CD8-positive, alpha-beta memory T cell (primary cell): ENCODE measurements at regions not wholly inside any gene's neighbourhood (a gene's known extent, or its start where the extent isn't known, plus 50 kb on each side); places are given as distances from the start of the nearest gene placed in this dataset.
"Not testable (repeated sequence)": the region's sequence is repeated elsewhere in the genome, so short reads cannot be mapped to it uniquely, and the experiment has no call there.

Source experiments
- CTCF ChIA-PET: fragments of 350-600 bp; sonication (Branson Sonifier 250); formaldehyde crosslinking; loops from one replicate; lab custom pipeline; 2021; ENCODE audit warnings: antibody characterized with exemption; lab: Charles Lee
- POLR2A ChIA-PET: fragments of 350-600 bp; sonication (Branson Sonifier 250); formaldehyde crosslinking; loops from one replicate; lab custom pipeline; 2021; ENCODE audit warnings: antibody characterized with exemption; lab: Charles Lee
- DNase-seq, 5 donors: peaks; one replicate each; pipeline versions ENCODE4 v3.0.0 to v3.0.0-alpha.2; 2020 to 2022; ENCODE audit warnings: mixed read lengths in 1 of 5
- H3K27ac ChIP-seq: one replicate; pipeline ENCODE4 v1.7.0; 2013; ENCODE audit warnings: low read depth, mild to moderate bottlenecking, low read length, moderate library complexity
- H3K27me3 ChIP-seq: 2 replicates; pipeline ENCODE4 v1.7.0; 2013; ENCODE audit warnings: low read length, mild to moderate bottlenecking; ENCODE audit not compliant: insufficient read depth, poor library complexity, severe bottlenecking
- H3K36me3 ChIP-seq: 2 replicates; pipeline ENCODE4 v1.7.0; 2013; ENCODE audit warnings: mild to moderate bottlenecking, low read length, moderate library complexity; ENCODE audit not compliant: insufficient read depth
- H3K4me1 ChIP-seq: 2 replicates; pipeline ENCODE4 v1.7.0; 2013; ENCODE audit warnings: mild to moderate bottlenecking, low read length, moderate library complexity; ENCODE audit not compliant: insufficient read depth
- H3K4me3 ChIP-seq: 2 replicates; pipeline ENCODE4 v1.7.0; 2013; ENCODE audit warnings: mild to moderate bottlenecking, low read length
- H3K9me3 ChIP-seq: 2 replicates; pipeline ENCODE4 v1.7.0; 2013; ENCODE audit warnings: mild to moderate bottlenecking, low read length
- H3K27ac Mint-ChIP-seq, 8 donors: one replicate each; pipeline ENCODE4 v1.8.0; 2020 to 2021; ENCODE audit warnings: mixed read lengths in 8 of 8, mild to moderate bottlenecking in 6 of 8, inconsistent platforms in 3 of 8, moderate library complexity in 3 of 8
- H3K27me3 Mint-ChIP-seq, 2 donors: one replicate each; pipeline ENCODE4 v1.8.0; 2020 to 2021; ENCODE audit warnings: mixed read lengths in 2 of 2, mild to moderate bottlenecking in 1 of 2, moderate library complexity in 1 of 2
- H3K36me3 Mint-ChIP-seq, 3 donors: one replicate each; pipeline ENCODE4 v1.8.0; 2020 to 2021; ENCODE audit warnings: mixed read lengths in 3 of 3, inconsistent platforms in 1 of 3, mild to moderate bottlenecking in 1 of 3
- H3K4me1 Mint-ChIP-seq, 3 donors: one replicate each; pipeline ENCODE4 v1.8.0; 2020 to 2021; ENCODE audit warnings: mixed read lengths in 3 of 3, inconsistent platforms in 1 of 3, mild to moderate bottlenecking in 1 of 3
- H3K4me3 Mint-ChIP-seq, 7 donors: one replicate each; pipeline ENCODE4 v1.8.0; 2020 to 2021; ENCODE audit warnings: mixed read lengths in 7 of 7, mild to moderate bottlenecking in 6 of 7, moderate library complexity in 4 of 7, inconsistent platforms in 2 of 7
- H3K9me3 Mint-ChIP-seq, 5 donors: one replicate each; pipeline ENCODE4 v1.8.0; 2020 to 2022; ENCODE audit warnings: mixed read lengths in 5 of 5, mild to moderate bottlenecking in 3 of 5, moderate library complexity in 2 of 5, inconsistent platforms in 1 of 5

GRCh38 chr13:58343076-58343475 is 711.5 kb downstream of the PCDH17 start:
- H3K27me3 ChIP-seq: no peaks in the 10 kb centered on the region
- Mint-ChIP-seq H3K4me3 (no peak overlapping the region), H3K27ac (no peak overlapping the region), H3K9me3 (peaks cover 5 to 20% (median 18%) of the 10 kb centered on the region in 5 donors), H3K4me1 (no peaks in the 10 kb centered on the region), H3K27me3 (no peaks in the 10 kb centered on the region), H3K36me3 (no peaks in the 10 kb centered on the region)
- no peak for DNase-seq
- H3K36me3 ChIP-seq: no peaks in the 10 kb centered on the region
- no peak overlapping the region for H3K27ac ChIP-seq
- H3K4me3 ChIP-seq: no peak overlapping the region
- ChIA-PET CTCF (no interaction called here), POLR2A (no interaction called here)
- no peaks in the 10 kb centered on the region for H3K4me1 ChIP-seq
- H3K9me3 ChIP-seq: no peaks in the 10 kb centered on the region

DNA sequence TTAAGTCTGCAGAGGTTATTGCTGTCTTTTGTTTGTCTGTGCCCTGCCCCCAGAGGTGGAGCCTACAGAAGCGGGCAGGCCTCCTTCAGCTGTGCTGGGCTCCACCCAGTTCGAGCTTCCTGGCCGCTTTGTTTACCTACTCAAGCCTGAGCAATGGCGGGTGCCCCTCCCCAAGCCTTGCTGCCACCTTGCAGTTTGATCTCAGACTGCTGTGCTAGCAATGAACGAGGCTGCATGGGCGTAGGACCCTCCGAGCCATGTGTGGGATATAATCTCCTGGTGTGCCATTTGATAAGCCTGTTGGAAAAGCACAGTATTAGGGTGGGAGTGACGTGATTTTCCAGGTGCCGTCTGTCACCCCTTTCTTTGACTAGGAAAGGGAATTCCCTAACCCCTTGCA is 720.6 kb downstream of the PCDH17 start:
- H3K9me3 Mint-ChIP-seq: peaks cover 2 to 15% (median 5%) of the 10 kb centered on the region in 5 donors
- H3K27ac Mint-ChIP-seq, H3K4me3 ChIP-seq, H3K36me3 Mint-ChIP-seq, H3K4me1 Mint-ChIP-seq, H3K36me3 ChIP-seq, CTCF ChIA-PET, H3K27me3 ChIP-seq, DNase-seq, H3K4me1 ChIP-seq, POLR2A ChIA-PET, H3K9me3 ChIP-seq, H3K27me3 Mint-ChIP-seq, H3K4me3 Mint-ChIP-seq, H3K27ac ChIP-seq: not testable (repeated sequence)

GRCh38 chr13:58369936-58370335 is 738.4 kb downstream of the PCDH17 start:
- H3K27me3 ChIP-seq: no peaks in the 10 kb centered on the region
- H3K4me1 ChIP-seq: no peaks in the 10 kb centered on the region
- H3K9me3 ChIP-seq: no peaks in the 10 kb centered on the region
- H3K9me3 Mint-ChIP-seq: peaks cover 2 to 26% (median 10%) of the 10 kb centered on the region in 5 donors
- CTCF ChIA-PET: no interaction called here
- POLR2A ChIA-PET: no interaction called here
- H3K4me1 Mint-ChIP-seq: no peaks in the 10 kb centered on the region
- H3K36me3 ChIP-seq: no peaks in the 10 kb centered on the region
- no peak overlapping the region for H3K27ac ChIP-seq
- no peaks in the 10 kb centered on the region for H3K36me3 Mint-ChIP-seq
- no peak overlapping the region for H3K27ac Mint-ChIP-seq
- no peak overlapping the region for H3K4me3 Mint-ChIP-seq
- no peak overlapping the region for H3K4me3 ChIP-seq
- no peaks in the 10 kb centered on the region for H3K27me3 Mint-ChIP-seq
- no peak for DNase-seq

DNA sequence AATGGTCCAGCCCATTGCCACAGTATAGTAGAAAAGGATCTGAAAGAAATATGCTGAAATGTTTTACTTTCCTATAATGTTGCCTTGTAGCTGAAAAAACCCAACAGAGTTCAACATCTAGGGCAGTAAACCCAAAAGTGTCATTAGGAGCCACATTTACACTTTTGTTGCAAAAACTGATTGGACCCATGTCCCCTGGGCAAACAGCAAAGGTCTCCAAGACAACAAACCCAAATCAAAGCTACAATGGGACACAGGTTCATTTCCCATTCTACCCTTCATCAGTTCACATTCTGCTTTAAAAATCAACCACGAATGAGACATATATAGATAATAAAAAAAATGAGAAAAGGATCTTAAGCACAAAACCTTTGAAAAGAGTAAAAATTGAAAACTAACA is 744.8 kb downstream of the PCDH17 start:
- H3K9me3 Mint-ChIP-seq: peaks cover 2 to 23% (median 5%) of the 10 kb centered on the region in 5 donors
- CTCF ChIA-PET: no interaction called here

GRCh38 chr13:58376775-58377174 is 745.2 kb downstream of the PCDH17 start:
- no peaks in the 10 kb centered on the region for H3K36me3 ChIP-seq
- ChIA-PET POLR2A (no interaction called here), CTCF (no interaction called here)
- peak overlapping the region in 1 of 8 donors; percentile 38 for H3K27ac Mint-ChIP-seq
- H3K27me3 ChIP-seq: no peaks in the 10 kb centered on the region
- no peak overlapping the region for H3K27ac ChIP-seq
- H3K4me1 ChIP-seq: no peaks in the 10 kb centered on the region
- H3K27me3 Mint-ChIP-seq: no peaks in the 10 kb centered on the region
- H3K36me3 Mint-ChIP-seq: peaks cover 0 to 1% (median 0%) of the 10 kb centered on the region in 3 donors
- DNase-seq: no peak
- H3K4me3 ChIP-seq: no peak overlapping the region
- H3K4me3 Mint-ChIP-seq: no peak overlapping the region
- no peaks in the 10 kb centered on the region for H3K4me1 Mint-ChIP-seq
- no peaks in the 10 kb centered on the region for H3K9me3 ChIP-seq
- peaks cover 0 to 20% (median 5%) of the 10 kb centered on the region in 5 donors for H3K9me3 Mint-ChIP-seq

More for the DNA sequence above, 744.8 kb downstream of the PCDH17 start:
- H3K4me1 ChIP-seq: no peaks in the 10 kb centered on the region
- H3K36me3 ChIP-seq: no peaks in the 10 kb centered on the region
- no peak overlapping the region for H3K27ac Mint-ChIP-seq
- no peak overlapping the region for H3K27ac ChIP-seq
- no peaks in the 10 kb centered on the region for H3K9me3 ChIP-seq
- H3K4me3 Mint-ChIP-seq: no peak overlapping the region
- DNase-seq: no peak
- H3K4me3 ChIP-seq: no peak overlapping the region
- POLR2A ChIA-PET: no interaction called here
- H3K4me1 Mint-ChIP-seq: no peaks in the 10 kb centered on the region
- H3K27me3 ChIP-seq: no peaks in the 10 kb centered on the region
- peaks cover 0 to 1% (median 0%) of the 10 kb centered on the region in 3 donors for H3K36me3 Mint-ChIP-seq
- no peaks in the 10 kb centered on the region for H3K27me3 Mint-ChIP-seq

GRCh38 chr13:58379221-58379620 is 747.7 kb downstream of the PCDH17 start:
- H3K9me3 Mint-ChIP-seq: peaks cover 0 to 24% (median 5%) of the 10 kb centered on the region in 5 donors
- no peaks in the 10 kb centered on the region for H3K4me1 Mint-ChIP-seq
- Histone ChIP-seq H3K27ac (no peak overlapping the region), H3K9me3 (no peaks in the 10 kb centered on the region), H3K27me3 (no peaks in the 10 kb centered on the region), H3K4me3 (no peak overlapping the region), H3K4me1 (no peaks in the 10 kb centered on the region), H3K36me3 (no peaks in the 10 kb centered on the region)
- POLR2A ChIA-PET: no interaction called here
- CTCF ChIA-PET: no interaction called here
- H3K36me3 Mint-ChIP-seq: peaks cover 0 to 1% (median 0%) of the 10 kb centered on the region in 3 donors
- no peak for DNase-seq
- H3K27ac Mint-ChIP-seq: no peak overlapping the region
- H3K4me3 Mint-ChIP-seq: no peak overlapping the region
- no peaks in the 10 kb centered on the region for H3K27me3 Mint-ChIP-seq

DNA sequence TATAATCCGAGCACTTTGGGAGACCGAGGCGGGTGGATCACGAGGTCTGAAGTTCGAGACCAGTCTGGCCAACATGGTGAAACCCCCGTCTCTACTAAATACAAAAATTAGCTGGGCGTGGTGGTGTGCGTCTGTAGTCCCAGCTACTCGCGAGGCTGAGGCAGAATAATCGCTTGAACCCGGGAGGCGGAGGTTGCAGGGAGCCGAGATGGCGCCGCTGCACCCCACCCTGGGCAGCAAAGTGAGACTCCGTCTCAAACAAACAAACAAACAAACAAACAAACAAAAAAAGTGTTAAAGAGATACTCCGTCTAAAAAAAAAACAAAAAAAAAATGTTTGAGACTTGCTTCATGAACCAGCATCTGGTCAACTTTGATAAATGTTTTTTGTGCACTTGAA is 753.8 kb downstream of the PCDH17 start:
- H3K4me1 Mint-ChIP-seq, H3K36me3 Mint-ChIP-seq, H3K36me3 ChIP-seq, CTCF ChIA-PET, DNase-seq, POLR2A ChIA-PET, H3K9me3 Mint-ChIP-seq, H3K4me3 Mint-ChIP-seq, H3K27ac ChIP-seq, H3K27ac Mint-ChIP-seq, H3K4me1 ChIP-seq, H3K27me3 ChIP-seq, H3K9me3 ChIP-seq, H3K27me3 Mint-ChIP-seq, H3K4me3 ChIP-seq: not testable (repeated sequence)

GRCh38 chr13:58397596-58398387 is 766.2 kb downstream of the PCDH17 start:
- Histone ChIP-seq H3K9me3 (no peaks in the 10 kb centered on the region), H3K4me1 (no peaks in the 10 kb centered on the region), H3K36me3 (no peaks in the 10 kb centered on the region), H3K27ac (no peak overlapping the region), H3K4me3 (no peak overlapping the region), H3K27me3 (no peaks in the 10 kb centered on the region)
- H3K4me3 Mint-ChIP-seq: no peak overlapping the region
- POLR2A ChIA-PET: no interaction called here
- H3K27ac Mint-ChIP-seq: no peak overlapping the region
- no peaks in the 10 kb centered on the region for H3K4me1 Mint-ChIP-seq
- no peak for DNase-seq
- H3K36me3 Mint-ChIP-seq: peaks cover 0 to 1% (median 0%) of the 10 kb centered on the region in 3 donors
- CTCF ChIA-PET: no interaction called here
- peaks cover 6 to 55% (median 17%) of the 10 kb centered on the region in 5 donors for H3K9me3 Mint-ChIP-seq
- peaks cover 0 to 2% of the 10 kb centered on the region in 2 donors for H3K27me3 Mint-ChIP-seq
